COLO668 (cell line): ENCODE measurements at regions not wholly inside any gene's neighbourhood (a gene's known extent, or its start where the extent isn't known, plus 50 kb on each side); places are given as distances from the start of the nearest gene placed in this dataset.

Experiments
- DNase-seq: peaks from one replicate; lab custom pipeline; 2025; ENCODE audit not compliant: unreplicated experiment; lab: John Stamatoyannopoulos, UW

GRCh38 chr2:45301307-45302277 lies 292.3 kb upstream of the SIX2 start:
- DNase-seq = peak; percentile 51

- DNase-seq = peak; percentile 86
Measured at GRCh38 chr2:45300026-45300750, 290.9 kb upstream of the SIX2 start.

- DNase-seq = no peak
Measured at GRCh38 chr2:45299361-45299760, 290.1 kb upstream of the SIX2 start.

- DNase-seq = no peak
Measured at GRCh38 chr2:45293182-45293581, 283.9 kb upstream of the SIX2 start.

- DNase-seq = no peak
Measured at GRCh38 chr2:45291296-45291701, 282.0 kb upstream of the SIX2 start.

- no peak for DNase-seq
Measured at GRCh38 chr2:45289997-45290709, 280.9 kb upstream of the SIX2 start.

GRCh38 chr2:45288532-45289417 lies 279.5 kb upstream of the SIX2 start:
- no peak for DNase-seq

GRCh38 chr2:45287045-45287444 lies 277.8 kb upstream of the SIX2 start:
- DNase-seq = no peak

- no peak for DNase-seq
Measured at GRCh38 chr2:45285771-45286390, 276.6 kb upstream of the SIX2 start.

GRCh38 chr2:45285311-45285710 lies 276.1 kb upstream of the SIX2 start:
- no peak for DNase-seq

- DNase-seq = no peak
Measured at GRCh38 chr2:45284621-45284995, 275.4 kb upstream of the SIX2 start.

GRCh38 chr2:45283764-45284620 lies 274.7 kb upstream of the SIX2 start:
- no peak for DNase-seq

GRCh38 chr2:45282646-45283045 lies 273.4 kb upstream of the SIX2 start:
- DNase-seq = no peak

- no peak for DNase-seq
Measured at GRCh38 chr2:45281311-45281710, 272.1 kb upstream of the SIX2 start.

GRCh38 chr2:45280794-45281193 lies 271.5 kb upstream of the SIX2 start:
- DNase-seq = no peak

GRCh38 chr2:45279356-45279755 lies 270.1 kb upstream of the SIX2 start:
- DNase-seq = no peak

GRCh38 chr2:45278365-45279078 lies 269.3 kb upstream of the SIX2 start:
- peak; percentile 18 for DNase-seq

- no peak for DNase-seq
Measured at GRCh38 chr2:45276914-45277313, 267.7 kb upstream of the SIX2 start.

- no peak for DNase-seq
Measured at GRCh38 chr2:45275806-45276205, 266.6 kb upstream of the SIX2 start.
